Endothelial cell (in vitro differentiated cells): ENCODE measurements at regions not wholly inside any gene's neighbourhood (a gene's known extent, or its start where the extent isn't known, plus 50 kb on each side); places are given as distances from the start of the nearest gene placed in this dataset.

Source experiments
- DNase-seq: peaks from one replicate; pipeline ENCODE4 v3.0.0; 2021; ENCODE audit warnings: low spot score
- H3K27ac Mint-ChIP-seq: one replicate; pipeline ENCODE4 v1.8.0; 2021; ENCODE audit warnings: mixed read lengths, inconsistent platforms; ENCODE audit not compliant: unreplicated experiment
- H3K27me3 Mint-ChIP-seq: one replicate; pipeline ENCODE4 v1.8.0; 2021; ENCODE audit warnings: mild to moderate bottlenecking, moderate library complexity, mixed read lengths, inconsistent platforms; ENCODE audit not compliant: unreplicated experiment
- H3K36me3 Mint-ChIP-seq: one replicate; pipeline ENCODE4 v1.8.0; 2021; ENCODE audit warnings: mild to moderate bottlenecking, low read depth, mixed read lengths, inconsistent platforms; ENCODE audit not compliant: unreplicated experiment
- H3K4me1 Mint-ChIP-seq: one replicate; pipeline ENCODE4 v1.8.0; 2021; ENCODE audit warnings: mild to moderate bottlenecking, mixed read lengths, inconsistent platforms; ENCODE audit not compliant: unreplicated experiment
- H3K4me3 Mint-ChIP-seq: one replicate; pipeline ENCODE4 v1.8.0; 2021; ENCODE audit warnings: mild to moderate bottlenecking, mixed read lengths, inconsistent platforms; ENCODE audit not compliant: unreplicated experiment
- H3K9me3 Mint-ChIP-seq: one replicate; pipeline ENCODE4 v1.8.0; 2021; ENCODE audit warnings: mixed read lengths, inconsistent platforms; ENCODE audit not compliant: unreplicated experiment
- TF ChIP-seq, protein P1 (sequence below): fragments of 200-600 bp; sonication (generic); IDR thresholded peaks from one replicate; pipeline ENCODE4 v1.5.0; 2021; ENCODE audit warnings: antibody characterized with exemption; ENCODE audit not compliant: unreplicated experiment

DNA sequence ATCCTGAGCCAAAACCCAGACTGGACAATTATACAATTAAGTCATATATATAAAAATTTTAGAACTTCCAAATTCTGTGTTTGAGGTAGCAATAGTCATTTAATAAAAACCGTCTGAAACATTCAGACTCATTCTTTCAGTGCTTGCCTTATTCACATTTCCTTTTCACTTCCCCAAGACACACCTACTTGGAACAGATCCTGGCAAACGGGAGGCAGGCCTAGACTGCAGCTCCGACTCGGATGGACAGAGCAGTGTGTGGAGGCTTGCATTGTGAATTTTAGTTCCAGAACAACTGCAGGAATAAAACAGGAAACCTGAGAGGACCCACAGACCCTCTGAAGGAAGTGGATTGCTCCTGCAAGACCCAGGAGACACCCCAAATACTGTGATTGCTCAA is 341.4 kb downstream of the CNTN3 start:
- H3K4me3 Mint-ChIP-seq = no peak overlapping the region
- TF ChIP-seq, protein P1, sequence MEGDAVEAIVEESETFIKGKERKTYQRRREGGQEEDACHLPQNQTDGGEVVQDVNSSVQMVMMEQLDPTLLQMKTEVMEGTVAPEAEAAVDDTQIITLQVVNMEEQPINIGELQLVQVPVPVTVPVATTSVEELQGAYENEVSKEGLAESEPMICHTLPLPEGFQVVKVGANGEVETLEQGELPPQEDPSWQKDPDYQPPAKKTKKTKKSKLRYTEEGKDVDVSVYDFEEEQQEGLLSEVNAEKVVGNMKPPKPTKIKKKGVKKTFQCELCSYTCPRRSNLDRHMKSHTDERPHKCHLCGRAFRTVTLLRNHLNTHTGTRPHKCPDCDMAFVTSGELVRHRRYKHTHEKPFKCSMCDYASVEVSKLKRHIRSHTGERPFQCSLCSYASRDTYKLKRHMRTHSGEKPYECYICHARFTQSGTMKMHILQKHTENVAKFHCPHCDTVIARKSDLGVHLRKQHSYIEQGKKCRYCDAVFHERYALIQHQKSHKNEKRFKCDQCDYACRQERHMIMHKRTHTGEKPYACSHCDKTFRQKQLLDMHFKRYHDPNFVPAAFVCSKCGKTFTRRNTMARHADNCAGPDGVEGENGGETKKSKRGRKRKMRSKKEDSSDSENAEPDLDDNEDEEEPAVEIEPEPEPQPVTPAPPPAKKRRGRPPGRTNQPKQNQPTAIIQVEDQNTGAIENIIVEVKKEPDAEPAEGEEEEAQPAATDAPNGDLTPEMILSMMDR = no peak
- H3K9me3 Mint-ChIP-seq = no peaks in the 10 kb centered on the region
- H3K27me3 Mint-ChIP-seq = no peaks in the 10 kb centered on the region
- no peaks in the 10 kb centered on the region for H3K36me3 Mint-ChIP-seq
- H3K27ac Mint-ChIP-seq = no peak overlapping the region
- no peak for DNase-seq
- no peaks in the 10 kb centered on the region for H3K4me1 Mint-ChIP-seq

DNA sequence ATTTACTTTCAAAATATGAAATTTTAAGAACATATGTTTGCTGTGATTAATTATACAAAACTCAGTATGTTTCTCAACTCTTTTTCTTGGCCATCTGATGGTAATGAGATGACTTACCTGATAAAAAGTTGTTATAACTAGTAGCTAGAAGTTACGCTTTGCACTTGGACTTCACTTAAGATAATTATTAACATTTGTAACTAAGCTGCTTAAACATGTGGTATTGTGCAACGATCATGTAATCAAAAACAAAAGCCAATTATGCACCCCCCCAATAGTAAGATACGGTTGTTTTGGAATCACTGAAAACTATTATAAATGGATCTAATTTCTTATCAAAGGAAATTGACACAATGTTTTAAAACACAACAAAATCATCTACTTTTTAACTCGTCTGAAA is 342.9 kb downstream of the CNTN3 start:
- Mint-ChIP-seq H3K4me1 (peaks cover 2% of the 10 kb centered on the region), H3K36me3 (no peaks in the 10 kb centered on the region), H3K9me3 (no peaks in the 10 kb centered on the region), H3K27me3 (no peaks in the 10 kb centered on the region), H3K4me3 (no peak overlapping the region), H3K27ac (no peak overlapping the region)
- TF ChIP-seq, protein P1 = no peak
- DNase-seq = no peak

DNA sequence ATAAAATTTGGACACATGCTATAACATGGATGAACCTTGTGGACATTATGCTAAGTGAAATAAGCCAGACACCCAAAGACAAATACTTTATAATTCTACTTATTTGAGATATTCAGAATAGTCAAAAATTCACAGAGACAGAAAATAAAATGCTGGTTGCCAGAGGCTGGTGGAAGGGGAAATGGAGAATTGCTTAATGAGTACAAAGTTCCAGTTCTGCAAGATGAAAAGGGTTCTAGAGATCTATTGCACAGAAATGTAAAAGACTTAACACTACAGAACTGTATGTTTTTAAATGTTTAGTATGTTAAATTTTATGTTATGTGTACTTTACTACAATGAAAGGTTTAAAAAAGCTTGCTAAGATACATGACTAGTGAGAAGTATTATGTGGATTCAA is 344.8 kb downstream of the CNTN3 start:
- DNase-seq = no peak
- H3K27ac Mint-ChIP-seq = no peak overlapping the region
- H3K9me3 Mint-ChIP-seq = no peaks in the 10 kb centered on the region
- no peaks in the 10 kb centered on the region for H3K36me3 Mint-ChIP-seq
- no peak overlapping the region for H3K4me3 Mint-ChIP-seq
- TF ChIP-seq, protein P1 = no peak
- no peaks in the 10 kb centered on the region for H3K27me3 Mint-ChIP-seq
- peaks cover 2% of the 10 kb centered on the region for H3K4me1 Mint-ChIP-seq

DNA sequence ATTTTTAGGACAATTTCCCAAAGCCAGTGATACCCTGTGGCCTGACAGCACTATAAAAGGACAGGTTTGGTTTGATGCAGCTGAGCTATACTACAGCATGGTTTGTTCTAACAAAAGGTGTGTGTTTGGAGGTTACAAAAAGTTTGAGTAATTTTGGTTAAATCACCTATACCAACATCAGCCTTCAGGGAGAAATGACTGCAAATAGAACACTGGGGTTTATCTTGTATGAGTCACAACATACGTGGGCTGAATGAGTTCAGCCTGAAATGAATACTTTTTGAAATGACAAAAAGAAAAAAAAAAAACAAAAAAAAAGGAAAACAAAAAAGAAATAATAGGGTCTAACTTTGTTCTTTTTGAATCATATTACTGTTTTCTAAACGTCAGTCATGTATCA is 345.7 kb downstream of the CNTN3 start:
- Mint-ChIP-seq H3K27me3 (no peaks in the 10 kb centered on the region), H3K4me3 (no peak overlapping the region)

DNA sequence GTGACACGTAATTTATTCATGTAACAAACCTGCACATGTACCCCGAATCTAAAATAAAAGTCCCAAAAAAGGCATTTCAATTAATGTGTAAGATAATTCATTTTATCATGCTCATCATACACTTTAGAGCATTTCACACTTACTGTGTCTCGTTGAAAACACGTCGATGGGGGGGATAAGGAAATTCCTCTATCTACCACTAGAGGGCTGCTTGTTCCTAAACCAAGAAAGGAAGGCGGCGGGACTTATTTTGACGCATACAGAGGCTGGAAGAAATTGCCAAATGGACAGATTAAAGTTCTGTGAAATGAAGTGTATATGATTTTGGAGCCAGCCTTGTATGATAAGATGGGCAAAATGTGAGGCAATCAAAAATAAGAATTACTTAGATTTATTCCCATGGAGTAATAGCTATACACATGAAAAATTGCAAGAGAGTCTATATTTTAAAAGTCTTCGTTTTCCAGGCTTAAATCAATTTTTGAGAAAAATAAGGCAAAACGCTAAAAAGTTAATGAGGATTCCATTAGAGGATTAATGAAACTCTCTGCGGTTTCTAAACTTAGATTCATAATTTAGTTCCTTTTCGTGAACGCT is 346.8 kb downstream of the CNTN3 start:
- no peak overlapping the region for H3K27ac Mint-ChIP-seq
- H3K4me3 Mint-ChIP-seq = no peak overlapping the region
- H3K36me3 Mint-ChIP-seq = no peaks in the 10 kb centered on the region
- H3K27me3 Mint-ChIP-seq = no peaks in the 10 kb centered on the region
- no peaks in the 10 kb centered on the region for H3K9me3 Mint-ChIP-seq
- TF ChIP-seq, protein P1 = peak; percentile 90
- peaks cover 2% of the 10 kb centered on the region for H3K4me1 Mint-ChIP-seq
- DNase-seq = peak; percentile 40

More for the DNA sequence above, 345.7 kb downstream of the CNTN3 start:
- Mint-ChIP-seq H3K9me3 (no peaks in the 10 kb centered on the region), H3K4me1 (peaks cover 2% of the 10 kb centered on the region), H3K36me3 (no peaks in the 10 kb centered on the region), H3K27ac (no peak overlapping the region)
- TF ChIP-seq, protein P1 = no peak
- DNase-seq = no peak
